ENCODE measurements at regions not wholly inside any gene's neighbourhood (a gene's known extent, or its start where the extent isn't known, plus 50 kb on each side); places are given as distances from the start of the nearest gene placed in this dataset.
A peak's percentile ranks its signal among the peaks of the same experiment; 100 is the strongest.

GRCh38 chr9:108043585-108043984 lies 554.0 kb upstream of the KLF4 start:
- Histone ChIP-seq H3K4me1 (peaks cover 0 to 38% (median 3%) of the 10 kb centered on the region in 3 donors), H3K27ac (no peak overlapping the region), H3K4me3 (no peak overlapping the region), H3K27me3 (no peaks in the 10 kb centered on the region), H3K9me3 (peaks cover 0 to 13% (median 9%) of the 10 kb centered on the region in 3 donors), H3K36me3 (no peaks in the 10 kb centered on the region)
- no peak for DNase-seq
- 85 to 96% methylated on average over 1 of the region's 1 CpG for WGBS, 2 donors
- TF ChIP-seq CTCF (IDR thresholded peaks at IDR 0.05): no peak
- no peak for TF ChIP-seq POLR2A (IDR thresholded peaks at IDR 0.05)
- intact Hi-C loops (cut with DNase I): no loop called here

- peak overlapping the region in 2 of 4 donors; percentile 22 for H3K27ac ChIP-seq
- DNase-seq: no peak
- H3K4me3 ChIP-seq: no peak overlapping the region
- no peaks in the 10 kb centered on the region for H3K36me3 ChIP-seq
- peaks cover 0 to 41% (median 3%) of the 10 kb centered on the region in 3 donors for H3K4me1 ChIP-seq
- no peak for TF ChIP-seq POLR2A (IDR thresholded peaks at IDR 0.05)
- TF ChIP-seq CTCF (IDR thresholded peaks at IDR 0.05): no peak
- peaks cover 0 to 13% (median 9%) of the 10 kb centered on the region in 3 donors for H3K9me3 ChIP-seq
- WGBS, 2 donors: no CpG with 5 or more reads among the region's 1 CpG
- intact Hi-C loops (cut with DNase I): no loop called here
- H3K27me3 ChIP-seq: no peaks in the 10 kb centered on the region
These were observed 552.0 kb upstream of the KLF4 start for GRCh38 chr9:108041551-108041950.

- DNase-seq: no peak
- 60 to 75% methylated on average over 1 of the region's 1 CpG for WGBS, 2 donors
- peak overlapping the region in 2 of 4 donors; percentile 0 to 22 for H3K27ac ChIP-seq
- peaks cover 0 to 13% (median 9%) of the 10 kb centered on the region in 3 donors for H3K9me3 ChIP-seq
- H3K4me3 ChIP-seq: no peak overlapping the region
- TF ChIP-seq POLR2A (IDR thresholded peaks at IDR 0.05) (no peak), CTCF (IDR thresholded peaks at IDR 0.05) (no peak)
- peaks cover 4 to 49% (median 6%) of the 10 kb centered on the region in 3 donors for H3K4me1 ChIP-seq
- intact Hi-C loops (cut with DNase I): no loop called here
- no peaks in the 10 kb centered on the region for H3K27me3 ChIP-seq
- H3K36me3 ChIP-seq: no peaks in the 10 kb centered on the region
These were observed 551.2 kb upstream of the KLF4 start for GRCh38 chr9:108040783-108041182.

GRCh38 chr9:108039493-108039892 lies 549.9 kb upstream of the KLF4 start:
- H3K27me3 ChIP-seq: no peaks in the 10 kb centered on the region
- no peaks in the 10 kb centered on the region for H3K36me3 ChIP-seq
- TF ChIP-seq POLR2A (IDR thresholded peaks at IDR 0.05) (no peak), CTCF (IDR thresholded peaks at IDR 0.05) (no peak)
- intact Hi-C loops (cut with DNase I): no loop called here
- peaks cover 9 to 62% (median 10%) of the 10 kb centered on the region in 3 donors for H3K4me1 ChIP-seq
- H3K4me3 ChIP-seq: no peak overlapping the region
- H3K9me3 ChIP-seq: peaks cover 0 to 10% (median 9%) of the 10 kb centered on the region in 3 donors
- 80 to 100% methylated on average over 1 of the region's 1 CpG for WGBS, 2 donors
- no peak for DNase-seq
- peak overlapping the region in 2 of 4 donors; percentile 22 to 62 for H3K27ac ChIP-seq

GRCh38 chr9:108039012-108039411 lies 549.4 kb upstream of the KLF4 start:
- H3K4me1 ChIP-seq: peaks cover 9 to 66% (median 13%) of the 10 kb centered on the region in 3 donors
- 33 to 83% methylated on average over 1 of the region's 1 CpG for WGBS, 2 donors
- no peaks in the 10 kb centered on the region for H3K27me3 ChIP-seq

More at GRCh38 chr9:108039012-108039411, 549.4 kb upstream of the KLF4 start:
- Histone ChIP-seq H3K9me3 (peaks cover 0 to 7% (median 6%) of the 10 kb centered on the region in 3 donors), H3K36me3 (no peaks in the 10 kb centered on the region), H3K4me3 (no peak overlapping the region), H3K27ac (peak overlapping the region in 3 of 4 donors; percentile 25 to 62 (median 42))
- intact Hi-C loops (cut with DNase I): no loop called here
- DNase-seq: no peak
- TF ChIP-seq CTCF (IDR thresholded peaks at IDR 0.05) (no peak), POLR2A (IDR thresholded peaks at IDR 0.05) (no peak)
